SU-DHL-6 (cell line): ENCODE measurements at regions not wholly inside any gene's neighbourhood (a gene's known extent, or its start where the extent isn't known, plus 50 kb on each side); places are given as distances from the start of the nearest gene placed in this dataset.

ENCODE experiments used
- H2AFZ ChIP-seq: fragments of 200-600 bp; sonication (generic); 2 replicates; pipeline ENCODE4 v1.6.1; 2014; ENCODE audit warnings: low read depth, mild to moderate bottlenecking, moderate library complexity, mixed read lengths, antibody characterized with exemption, low read length; ENCODE audit not compliant: severe bottlenecking
- H3F3A ChIP-seq: fragments of 200-600 bp; shearing (Covaris generic); 2 replicates; pipeline ENCODE4 v1.6.0; 2016; ENCODE audit warnings: antibody characterized with exemption, mild to moderate bottlenecking; ENCODE audit not compliant: insufficient read depth
- H3K27ac ChIP-seq: fragments of 200-600 bp; sonication (generic); 2 replicates; pipeline ENCODE4 v1.5.1; 2016; ENCODE audit warnings: low read depth, mild to moderate bottlenecking, low read length, moderate library complexity, mixed read lengths
- H3K27me3 ChIP-seq: fragments of 200-600 bp; sonication (generic), shearing (Covaris generic); 2 replicates; pipeline ENCODE4 v1.6.0; 2014; ENCODE audit warnings: mild to moderate bottlenecking, low read length
- H3K36me3 ChIP-seq: fragments of 200-600 bp; sonication (generic); 2 replicates; pipeline ENCODE4 v1.6.1; 2014; ENCODE audit warnings: mild to moderate bottlenecking, low read length, mixed read lengths
- H3K4me2 ChIP-seq: fragments of 300-600, 200-600 bp; shearing (Covaris generic), sonication (generic); 2 replicates; pipeline ENCODE4 v1.6.0; 2014; ENCODE audit warnings: low read length, low read depth, mild to moderate bottlenecking; ENCODE audit not compliant: poor library complexity, severe bottlenecking
- H3K4me3 ChIP-seq: fragments of 200-600 bp; sonication (generic); 2 replicates; pipeline ENCODE4 v1.5.1; 2014; ENCODE audit warnings: antibody characterized with exemption, low read length, mild to moderate bottlenecking, mixed read lengths; ENCODE audit not compliant: insufficient read depth, poor library complexity, severe bottlenecking
- H3K79me2 ChIP-seq: fragments of 200-600 bp; sonication (generic); 2 replicates; pipeline ENCODE4 v1.6.1; 2014; ENCODE audit warnings: mild to moderate bottlenecking, low read length, moderate library complexity; ENCODE audit not compliant: insufficient read depth
- H3K9ac ChIP-seq: fragments of 200-600 bp; sonication (generic); 2 replicates; pipeline ENCODE4 v1.7.0; 2014; ENCODE audit warnings: mild to moderate bottlenecking, low read length
- H3K9me2 ChIP-seq: fragments of 200-600 bp; sonication (generic); replicated peaks from 2 replicates; pipeline ENCODE4 v1.6.1; 2014; ENCODE audit warnings: low read length; ENCODE audit not compliant: insufficient read depth
- H3K9me3 ChIP-seq: fragments of 200-600 bp; sonication (generic); 2 replicates; pipeline ENCODE4 v1.6.1; 2014; ENCODE audit warnings: low read length, mixed read lengths; ENCODE audit not compliant: insufficient read depth
- H4K20me1 ChIP-seq: fragments of 200-600 bp; sonication (generic); 2 replicates; pipeline ENCODE4 v1.6.1; 2014; ENCODE audit warnings: low read depth, mild to moderate bottlenecking, antibody characterized with exemption, low read length, moderate library complexity, mixed read lengths
- CTCF ChIP-seq: fragments of 200-600 bp; sonication (generic); IDR thresholded peaks from one replicate; pipeline ENCODE4 v1.5.1; 2017; ENCODE audit warnings: antibody characterized with exemption, mild to moderate bottlenecking, low read length, moderate library complexity; ENCODE audit not compliant: insufficient read depth, poor library complexity, severe bottlenecking
- EZH2phosphoT487 ChIP-seq: fragments of 200-600 bp; sonication (generic), shearing (Covaris generic); conservative IDR thresholded peaks from 2 replicates; pipeline ENCODE4 v1.6.1; 2018; ENCODE audit warnings: mild to moderate bottlenecking, antibody characterized with exemption, low read length, moderate library complexity, mixed read lengths

GRCh38 chr2:6215053-6215452 is 522.9 kb downstream of the SOX11 start:
- Histone ChIP-seq H3K4me2 (no peak overlapping the region), H3K4me3 (no peak overlapping the region), H3K9me2 (no peaks in the 10 kb centered on the region), H3K27me3 (no peaks in the 10 kb centered on the region), H3K9ac (no peak overlapping the region), H2AFZ (no peak overlapping the region), H3F3A (no peaks in the 10 kb centered on the region), H3K27ac (no peak overlapping the region), H4K20me1 (no peaks in the 10 kb centered on the region), H3K36me3 (no peaks in the 10 kb centered on the region), H3K79me2 (no peaks in the 10 kb centered on the region), H3K9me3 (no peaks in the 10 kb centered on the region)
- no peak for TF ChIP-seq CTCF
- no peak for TF ChIP-seq EZH2phosphoT487

GRCh38 chr2:6216234-6216633 is 524.0 kb downstream of the SOX11 start:
- no peak overlapping the region for H3K4me3 ChIP-seq
- H3K4me2 ChIP-seq = no peak overlapping the region
- H4K20me1 ChIP-seq = no peaks in the 10 kb centered on the region
- H3K79me2 ChIP-seq = no peaks in the 10 kb centered on the region
- no peaks in the 10 kb centered on the region for H3K36me3 ChIP-seq
- no peaks in the 10 kb centered on the region for H3F3A ChIP-seq
- H3K9ac ChIP-seq = no peak overlapping the region
- no peak overlapping the region for H2AFZ ChIP-seq
- H3K27ac ChIP-seq = no peak overlapping the region
- no peaks in the 10 kb centered on the region for H3K9me3 ChIP-seq
- no peaks in the 10 kb centered on the region for H3K9me2 ChIP-seq
- TF ChIP-seq CTCF (no peak), EZH2phosphoT487 (no peak)
- H3K27me3 ChIP-seq = no peaks in the 10 kb centered on the region

- Histone ChIP-seq H3K4me2 (no peak overlapping the region), H3K9me2 (no peaks in the 10 kb centered on the region), H3K79me2 (no peaks in the 10 kb centered on the region), H3K27me3 (no peaks in the 10 kb centered on the region), H2AFZ (no peak overlapping the region), H3K9me3 (no peaks in the 10 kb centered on the region), H4K20me1 (no peaks in the 10 kb centered on the region), H3F3A (no peaks in the 10 kb centered on the region), H3K4me3 (no peak overlapping the region), H3K9ac (no peak overlapping the region), H3K27ac (no peak overlapping the region), H3K36me3 (no peaks in the 10 kb centered on the region)
- no peak for TF ChIP-seq EZH2phosphoT487
- TF ChIP-seq CTCF = no peak
Measured at GRCh38 chr2:6218926-6219325, 526.7 kb downstream of the SOX11 start.

GRCh38 chr2:6219906-6220305 is 527.7 kb downstream of the SOX11 start:
- no peak for TF ChIP-seq CTCF
- no peak for TF ChIP-seq EZH2phosphoT487
- Histone ChIP-seq H3K4me3 (no peak overlapping the region), H3K27me3 (no peaks in the 10 kb centered on the region)

More at GRCh38 chr2:6219906-6220305, 527.7 kb downstream of the SOX11 start:
- Histone ChIP-seq H3K9me2 (no peaks in the 10 kb centered on the region), H3F3A (no peaks in the 10 kb centered on the region), H3K27ac (no peak overlapping the region), H3K9ac (no peak overlapping the region), H3K36me3 (no peaks in the 10 kb centered on the region), H2AFZ (no peak overlapping the region), H3K79me2 (no peaks in the 10 kb centered on the region), H3K4me2 (no peak overlapping the region), H4K20me1 (no peaks in the 10 kb centered on the region), H3K9me3 (no peaks in the 10 kb centered on the region)
